Sigmoid colon (tissue), 4 donors: ENCODE measurements at regions not wholly inside any gene's neighbourhood (a gene's known extent, or its start where the extent isn't known, plus 50 kb on each side); places are given as distances from the start of the nearest gene placed in this dataset.

ENCODE experiments used
- CTCF ChIP-seq, 4 experiments: fragments of 450-650 bp in 3 of 4; fragments of 200-600 bp in 1 of 4; IDR thresholded peaks; one replicate each; pipeline ENCODE4 v1.5.1; 2016 to 2019; ENCODE audit warnings: antibody characterized with exemption in 4 of 4, mild to moderate bottlenecking in 3 of 4, moderate library complexity in 2 of 4
- EP300 ChIP-seq, 4 donors: sonication (generic); formaldehyde crosslinking; IDR thresholded peaks; one replicate each; pipeline ENCODE4 v1.6.1; 2017; ENCODE audit warnings: antibody characterized with exemption in 4 of 4
- POLR2A ChIP-seq, 2 donors: fragments of 450-650 bp; IDR thresholded peaks; one replicate each; pipeline ENCODE4 v1.6.1; 2016; ENCODE audit warnings: antibody characterized with exemption in 2 of 2, mild to moderate bottlenecking in 2 of 2, moderate library complexity in 2 of 2
- POLR2AphosphoS5 ChIP-seq, 4 donors: sonication (generic); formaldehyde crosslinking; IDR thresholded peaks; one replicate each; pipeline ENCODE4 v1.6.1; 2017; ENCODE audit warnings: antibody characterized with exemption in 4 of 4

- TF ChIP-seq CTCF (IDR thresholded peaks at IDR 0.05) (no peak), POLR2A (IDR thresholded peaks at IDR 0.05) (no peak), POLR2AphosphoS5 (IDR thresholded peaks at IDR 0.05) (no peak), EP300 (IDR thresholded peaks at IDR 0.05) (no peak)
Observed at GRCh38 chr2:181398000-181398399, 59.2 kb upstream of the ITGA4 start.
